Left forelimb (tissue), 1 donor: ENCODE measurements at regions not wholly inside any gene's neighbourhood (a gene's known extent, or its start where the extent isn't known, plus 50 kb on each side); places are given as distances from the start of the nearest gene placed in this dataset.

Experiments
- DNase-seq: peaks from one replicate; pipeline ENCODE4 v3.0.0-alpha.2; 2018; ENCODE audit warnings: low spot score

DNA sequence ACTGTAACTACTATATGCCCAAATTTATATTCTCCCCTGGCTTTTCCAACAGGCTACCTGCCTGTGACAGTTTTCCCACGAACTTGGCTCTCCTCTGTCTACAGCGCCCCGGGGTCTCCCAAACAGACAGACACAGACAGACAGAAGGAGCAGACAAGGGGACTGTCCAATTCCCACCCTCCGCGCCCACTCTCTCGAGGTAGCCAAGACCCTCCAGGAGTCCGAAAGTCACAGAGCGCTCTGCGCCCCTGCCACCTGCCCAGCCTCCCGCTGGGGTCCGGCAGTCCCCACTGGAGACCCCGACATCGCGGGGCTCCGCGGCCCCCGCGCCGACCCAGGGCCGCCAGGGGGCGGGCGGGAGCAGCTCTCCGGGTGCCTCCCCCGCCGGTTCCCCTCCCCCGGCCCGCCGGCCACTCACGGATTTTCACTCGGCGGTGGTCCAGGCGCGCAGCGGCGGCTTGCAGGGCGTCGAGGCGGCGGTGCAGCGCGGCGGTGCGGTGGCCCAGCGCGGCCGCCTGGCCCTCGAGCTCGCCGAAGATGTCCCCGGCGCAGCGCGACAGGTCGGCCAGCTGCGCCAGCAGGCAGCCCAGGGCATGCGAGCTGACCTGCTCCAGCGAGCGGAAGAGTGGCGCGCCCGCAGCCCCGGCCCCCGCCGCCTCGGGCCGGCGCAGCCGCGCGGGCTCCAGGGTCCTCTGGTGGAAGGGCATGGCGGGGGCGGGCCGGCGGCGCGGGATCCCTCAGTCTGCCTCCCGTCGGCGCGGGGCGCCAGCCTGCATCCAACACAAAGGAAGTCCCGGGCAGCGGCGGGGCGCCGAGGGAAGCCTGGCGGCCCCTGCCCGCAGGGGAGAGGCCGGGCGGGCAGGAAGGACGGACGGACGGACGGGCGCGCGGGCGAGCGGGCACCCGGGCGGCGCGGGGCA lies 81.3 kb upstream of the CCDC28A start:
- peak; percentile 89 for DNase-seq

DNA sequence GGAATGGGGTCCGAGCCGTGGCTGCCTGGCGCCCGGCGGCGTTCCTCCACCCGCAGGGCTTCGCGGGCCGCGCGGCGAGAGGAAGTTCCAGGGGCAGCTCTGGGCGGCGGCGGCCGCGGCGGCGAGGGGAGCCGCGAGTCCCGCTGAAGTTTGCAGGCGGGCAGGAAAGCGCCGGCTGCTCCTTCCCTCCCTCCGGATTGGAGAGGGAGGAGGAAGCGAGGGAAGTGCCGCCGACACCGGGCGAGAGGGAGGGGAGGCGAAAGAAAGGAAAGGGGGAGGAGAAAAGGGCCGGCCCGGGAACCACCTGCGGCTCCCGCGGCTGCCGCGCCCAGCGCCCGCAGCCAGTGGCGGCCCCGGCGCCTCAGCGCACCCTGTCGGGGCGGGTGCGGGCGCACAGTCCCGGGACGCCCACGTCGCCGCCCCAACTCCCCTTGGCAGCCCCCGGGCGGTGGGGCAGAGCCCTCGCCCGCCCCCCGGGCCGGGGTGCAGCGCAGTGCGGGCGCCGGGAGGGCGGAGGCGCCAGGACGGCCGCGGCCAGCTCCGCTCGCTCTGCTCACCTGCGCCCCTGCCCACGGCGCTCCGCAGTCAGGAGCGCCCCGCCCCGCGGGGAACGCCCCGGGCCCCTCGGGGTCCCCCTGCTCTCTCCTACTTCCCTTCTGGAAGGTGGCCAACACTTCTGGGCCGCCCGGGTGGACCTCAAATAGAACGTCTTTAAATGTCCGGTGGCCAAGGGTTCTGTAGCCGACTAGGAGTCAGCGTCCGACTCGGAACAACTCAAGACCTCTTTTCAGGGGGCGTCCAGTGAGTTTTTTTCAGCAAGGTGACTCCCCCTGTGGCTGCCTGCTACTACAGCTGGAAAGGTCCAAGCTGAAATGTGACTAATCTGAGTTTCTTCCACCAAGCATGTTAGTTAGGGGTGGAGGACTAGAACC lies 80.3 kb upstream of the CCDC28A start:
- DNase-seq = peak; percentile 80

DNA sequence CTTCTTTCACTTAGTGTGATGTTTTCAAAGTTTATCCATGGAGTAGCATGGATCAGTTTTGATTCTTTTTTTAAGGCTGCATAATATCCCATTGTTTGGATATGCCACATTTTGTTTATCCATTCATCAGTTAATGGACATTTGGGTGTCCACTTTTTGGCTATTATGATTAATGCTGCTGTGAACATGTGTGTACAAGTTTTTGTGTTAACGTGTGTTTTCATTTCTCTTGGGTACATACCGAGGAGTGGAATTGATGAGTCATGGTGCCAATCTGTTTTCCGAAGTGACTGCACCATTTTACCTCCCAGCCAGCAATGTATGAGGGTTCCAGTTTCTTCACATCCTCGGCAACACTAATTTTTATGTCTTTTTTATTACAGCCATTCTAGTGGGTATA lies 78.4 kb upstream of the CCDC28A start:
- no peak for DNase-seq

DNA sequence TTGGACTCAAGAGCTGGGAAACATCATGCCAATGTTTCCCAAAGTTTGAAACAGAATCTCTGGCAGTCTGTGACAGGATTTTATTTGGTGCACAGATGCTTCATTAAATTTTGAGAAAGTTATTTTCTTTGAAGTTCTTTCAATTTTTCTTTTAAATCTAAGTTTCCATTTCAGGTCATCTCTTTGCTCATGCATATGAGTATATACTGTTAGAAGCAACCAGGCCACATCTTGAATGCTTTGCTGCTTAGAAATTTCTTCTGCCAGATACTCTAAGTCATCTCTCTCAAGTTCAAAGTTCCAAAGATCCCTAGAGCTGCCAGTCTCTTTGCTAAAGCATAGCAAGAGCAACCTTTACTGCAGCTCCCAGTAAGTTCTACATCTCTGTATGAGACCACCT lies 59.1 kb upstream of the CCDC28A start:
- DNase-seq = no peak

DNA sequence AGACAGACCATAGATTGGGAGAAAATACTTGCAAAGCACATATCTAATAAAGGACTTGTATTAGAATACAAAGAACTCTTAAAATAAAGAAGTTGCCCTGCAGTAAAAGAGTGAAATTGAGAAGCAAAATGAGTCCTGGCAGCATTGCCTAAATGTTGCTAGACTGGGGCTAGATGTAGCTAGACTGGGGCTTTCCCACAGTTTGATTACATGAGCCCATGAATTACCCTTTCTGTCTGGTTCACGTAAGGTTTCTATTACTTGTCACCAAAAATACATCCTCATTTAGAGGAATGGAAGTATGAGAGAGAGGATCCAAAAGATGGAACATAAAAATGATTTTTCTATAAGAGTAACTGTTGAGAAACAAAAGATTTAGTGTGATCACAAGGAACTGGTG lies 57.6 kb upstream of the CCDC28A start:
- no peak for DNase-seq

DNA sequence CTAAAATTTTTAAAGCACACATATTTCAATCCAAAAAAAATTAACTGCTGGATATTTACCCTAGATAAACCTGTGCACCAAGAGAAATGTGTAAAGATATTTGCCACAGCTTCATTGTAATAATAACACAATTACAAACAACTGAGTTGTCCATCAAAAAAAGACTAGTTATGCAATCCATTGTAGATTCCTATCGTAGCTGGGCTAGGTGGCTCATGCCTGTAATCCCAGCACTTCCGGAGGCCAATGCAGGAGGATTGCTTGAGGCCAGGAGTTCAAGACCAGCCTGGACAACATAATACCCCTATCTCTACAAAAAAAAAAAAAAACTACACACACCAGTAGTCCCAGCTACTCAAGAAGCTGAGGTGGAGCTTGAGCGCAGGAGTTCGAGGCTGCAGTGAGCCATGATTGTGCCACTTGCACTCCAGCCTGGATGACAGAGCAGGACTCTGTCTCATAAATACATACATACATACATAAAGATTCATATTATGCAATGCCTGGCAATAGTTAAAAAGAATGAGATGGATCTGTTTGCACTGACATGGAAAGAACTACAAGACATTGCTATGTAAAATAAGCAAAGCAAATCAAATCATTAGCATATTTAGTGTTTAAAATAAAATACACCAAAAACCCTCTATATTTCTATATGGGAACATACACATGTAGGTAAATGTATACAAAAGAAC lies 56.5 kb upstream of the CCDC28A start:
- DNase-seq = no peak

DNA sequence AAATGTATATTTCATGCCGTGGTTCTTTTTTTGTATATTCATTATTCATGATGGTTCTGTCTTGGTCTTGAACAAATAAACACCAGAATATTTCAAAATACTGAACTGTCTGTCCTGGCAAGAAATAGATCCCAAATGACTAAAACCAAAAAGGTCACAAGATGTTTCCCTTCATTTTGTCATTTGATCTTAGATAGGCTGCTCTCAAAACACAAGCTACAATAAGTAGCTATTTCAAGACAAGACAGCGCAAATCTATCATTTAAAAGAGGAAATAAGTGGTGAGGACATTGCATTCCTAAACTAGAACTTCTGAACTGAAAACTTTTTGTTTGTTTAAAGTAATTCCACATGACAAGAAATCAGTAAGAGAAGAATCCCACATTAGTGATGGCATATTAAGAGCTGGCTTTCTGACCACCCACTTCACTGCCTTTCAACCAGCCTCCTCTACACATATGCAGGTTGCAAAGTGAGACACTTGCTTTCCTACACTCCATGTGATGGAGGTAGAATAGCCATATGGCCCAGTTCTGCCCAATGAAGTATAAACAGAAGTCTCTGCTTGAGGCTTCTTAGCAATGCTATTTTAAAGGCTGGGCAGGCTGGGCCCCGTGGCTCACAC lies 54.4 kb upstream of the CCDC28A start:
- DNase-seq = no peak

DNA sequence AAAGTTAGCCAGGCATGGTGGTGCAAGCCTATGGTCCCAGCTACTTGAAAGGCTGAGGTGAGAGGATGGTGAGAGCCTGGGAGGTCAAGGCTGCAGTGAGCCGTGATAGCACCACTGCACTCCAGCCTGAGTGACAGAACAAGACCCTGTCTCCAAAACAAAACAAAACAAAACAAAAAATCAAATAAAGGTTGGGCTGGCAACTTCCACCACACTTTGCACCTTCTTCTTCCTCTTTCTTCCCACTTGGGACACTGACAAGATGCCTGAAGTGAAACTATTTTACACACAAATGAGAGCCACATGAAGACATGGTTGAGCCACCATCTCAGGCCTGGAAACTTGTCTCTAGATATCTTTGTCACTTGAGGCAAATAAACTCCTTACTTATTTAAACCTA lies 53.8 kb upstream of the CCDC28A start:
- DNase-seq = no peak

DNA sequence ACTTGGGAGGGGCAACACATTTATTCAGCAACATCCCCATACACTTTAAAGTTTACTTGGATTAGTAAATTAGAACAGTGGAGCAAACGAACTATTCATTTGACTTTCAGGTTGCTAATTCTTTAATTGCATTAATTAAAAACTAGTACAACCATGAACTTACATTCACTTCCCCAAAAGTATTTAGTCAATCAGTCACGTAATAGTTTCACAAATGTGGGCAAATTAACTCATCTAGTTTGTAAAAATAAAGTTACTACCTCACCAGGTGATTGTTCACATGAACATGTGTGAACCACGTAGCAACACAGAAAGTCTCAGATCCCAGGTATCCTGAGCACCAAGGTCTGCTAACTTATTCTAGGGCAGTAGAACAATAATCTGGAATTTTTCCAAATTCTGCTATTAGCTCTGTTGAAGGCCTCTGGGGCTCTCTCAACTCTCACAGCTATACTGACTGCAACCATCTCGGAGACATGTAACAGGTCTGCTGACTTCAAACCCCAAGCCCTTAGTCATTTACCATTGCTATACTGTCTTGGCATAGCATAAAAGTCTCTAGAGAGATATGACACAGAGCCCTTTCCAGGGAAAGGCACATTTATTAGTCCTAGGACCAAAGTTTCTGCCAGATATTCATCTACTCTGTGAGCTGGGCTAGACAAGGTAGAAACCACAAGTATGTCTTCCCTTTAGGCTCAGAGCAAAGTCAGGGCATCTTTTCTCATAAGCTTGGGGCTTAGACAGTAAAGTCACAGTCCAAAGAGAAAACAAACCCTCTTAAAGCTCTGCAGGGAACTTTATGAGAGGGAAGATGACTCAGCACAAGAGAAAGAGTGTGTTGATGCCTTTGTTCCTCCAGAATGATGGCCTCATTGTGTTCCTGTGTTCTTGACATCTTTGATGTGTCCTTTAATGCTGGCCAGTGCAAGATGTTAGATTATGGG lies 50.9 kb upstream of the CCDC28A start:
- DNase-seq = no peak
